HG02763 (cell line): ENCODE measurements at regions not wholly inside any gene's neighbourhood (a gene's known extent, or its start where the extent isn't known, plus 50 kb on each side); places are given as distances from the start of the nearest gene placed in this dataset.
"Not testable (repeated sequence)": the region's sequence is repeated elsewhere in the genome, so short reads cannot be mapped to it uniquely, and the experiment has no call there.

Source experiments
- ATAC-seq: cut with Tn5 transposase; IDR thresholded peaks from one replicate; pipeline ENCODE4 v1.9.1; 2021; ENCODE audit warnings: mild to moderate bottlenecking, moderate library complexity; ENCODE audit not compliant: unreplicated experiment

GRCh38 chr13:50543782-50544181 lies 299.7 kb downstream of the DLEU7 start:
- no peak for ATAC-seq

- no peak for ATAC-seq
Measured at GRCh38 chr13:50544211-50544610, 299.3 kb downstream of the DLEU7 start.

GRCh38 chr13:50547175-50547574 lies 296.3 kb downstream of the DLEU7 start:
- ATAC-seq, result not testable (repeated sequence)

GRCh38 chr13:50548586-50548985 lies 294.9 kb downstream of the DLEU7 start:
- no peak for ATAC-seq

- ATAC-seq, result no peak
Measured at GRCh38 chr13:50549221-50549942, 294.1 kb downstream of the DLEU7 start.

GRCh38 chr13:50550151-50550550 lies 293.3 kb downstream of the DLEU7 start:
- ATAC-seq, result no peak

- no peak for ATAC-seq
Measured at GRCh38 chr13:50552424-50552966, 291.0 kb downstream of the DLEU7 start.

GRCh38 chr13:50561739-50562138 lies 281.8 kb downstream of the DLEU7 start:
- no peak for ATAC-seq

GRCh38 chr13:50566646-50567045 lies 276.8 kb downstream of the DLEU7 start:
- no peak for ATAC-seq

- ATAC-seq, result no peak
Measured at GRCh38 chr13:50572129-50572528, 271.4 kb downstream of the DLEU7 start.

- ATAC-seq, result no peak
Measured at GRCh38 chr13:50573066-50573465, 270.4 kb downstream of the DLEU7 start.

GRCh38 chr13:50574731-50575130 lies 268.8 kb downstream of the DLEU7 start:
- no peak for ATAC-seq

- no peak for ATAC-seq
Measured at GRCh38 chr13:50575138-50575537, 268.4 kb downstream of the DLEU7 start.

GRCh38 chr13:50576156-50576555 lies 267.3 kb downstream of the DLEU7 start:
- no peak for ATAC-seq

- no peak for ATAC-seq
Measured at GRCh38 chr13:50577806-50578205, 265.7 kb downstream of the DLEU7 start.

- ATAC-seq, result no peak
Measured at GRCh38 chr13:50580684-50581305, 262.7 kb downstream of the DLEU7 start.

GRCh38 chr13:50581586-50582196 lies 261.8 kb downstream of the DLEU7 start:
- ATAC-seq, result no peak

GRCh38 chr13:50584856-50585580 lies 258.5 kb downstream of the DLEU7 start:
- ATAC-seq, result no peak

GRCh38 chr13:50585674-50586413 lies 257.6 kb downstream of the DLEU7 start:
- ATAC-seq, result no peak

- ATAC-seq, result no peak
Measured at GRCh38 chr13:50586414-50587083, 256.9 kb downstream of the DLEU7 start.
